ENCODE measurements at regions not wholly inside any gene's neighbourhood (a gene's known extent, or its start where the extent isn't known, plus 50 kb on each side); places are given as distances from the start of the nearest gene placed in this dataset.

DNA sequence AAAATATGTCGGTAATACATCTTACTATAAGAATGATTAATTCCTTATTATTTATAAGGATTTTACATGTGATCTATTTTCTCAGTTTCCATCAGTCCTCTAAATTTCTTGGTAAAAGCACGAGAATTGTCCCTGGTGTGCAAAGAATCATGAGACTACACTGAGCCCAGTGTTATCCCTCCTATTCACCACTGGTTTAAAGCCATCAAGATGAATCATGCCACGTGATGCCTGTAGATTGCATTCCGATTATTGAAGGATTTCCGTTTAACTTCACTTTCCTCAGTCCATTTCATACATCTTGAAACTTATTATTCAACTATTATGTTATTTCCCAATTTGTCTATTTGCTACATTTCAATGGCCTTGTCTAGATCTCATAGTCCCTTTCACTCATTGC, 601.9 kb downstream of the GALC start:
- Histone ChIP-seq H3K9me1 (replicated peaks; ENCODE audit: control insufficient read depth, extremely low read depth, insufficient read depth, low read length) (no peaks in the 10 kb centered on the region), H3K4me3 (replicated peaks in 1 of 3; ENCODE audit: insufficient read depth in 1 of 3, low read depth in 1 of 3, low read length in 3 of 3) (no peak overlapping the region), H2AFZ (ENCODE audit: low read depth, low read length) (no peak overlapping the region), H3K4me1 (ENCODE audit: control insufficient read depth, extremely low read depth, insufficient read depth, low read length) (no peaks in the 10 kb centered on the region), H3K27me3 (ENCODE audit: control insufficient read depth in 2 of 2, insufficient read depth in 2 of 2, low read length in 2 of 2) (no peaks in the 10 kb centered on the region), H3K9ac (replicated peaks; ENCODE audit: extremely low read depth, insufficient read depth, low read length) (no peak overlapping the region), H3K4me2 (ENCODE audit: insufficient read depth, low read length) (no peak overlapping the region), H4K20me1 (replicated peaks; ENCODE audit: control insufficient read depth, extremely low read depth, insufficient read depth, low read length) (no peaks in the 10 kb centered on the region), H3K27ac (ENCODE audit: insufficient read depth, low read depth, low read length) (no peak overlapping the region), H3K79me2 (ENCODE audit: control insufficient read depth, insufficient read depth, low read length) (no peaks in the 10 kb centered on the region), H3K9me3 (replicated peaks; ENCODE audit: control insufficient read depth, insufficient read depth, low read length) (no peaks in the 10 kb centered on the region), H3K36me3 (ENCODE audit: control insufficient read depth in 2 of 2, extremely low read depth in 1 of 2, insufficient read depth in 2 of 2, low read length in 2 of 2) (no peaks in the 10 kb centered on the region)
- FAIRE-seq (no peak), DNase-seq (ENCODE audit: low read depth, low spot score) (no peak)
- intact Hi-C loops (cut with micrococcal nuclease) (no loop called here), dilution Hi-C loops (cut with MboI; ENCODE audit: extremely low pct_ligation_motif_present, low sequenced_read_pairs) (no loop called here)
- no TSS peak for BruUV-seq (replicated peaks)
- POLR2A ChIA-PET, result no interaction called here
- TF ChIP-seq FOS (IDR thresholded peaks at IDR 0.05; ENCODE audit: borderline replicate concordance, insufficient read depth, low read length) (no peak), JUN (IDR thresholded peaks at IDR 0.05; ENCODE audit: borderline replicate concordance, insufficient read depth, insufficient read length, low read depth) (no peak)
- TF ChIP-seq, protein P1, sequence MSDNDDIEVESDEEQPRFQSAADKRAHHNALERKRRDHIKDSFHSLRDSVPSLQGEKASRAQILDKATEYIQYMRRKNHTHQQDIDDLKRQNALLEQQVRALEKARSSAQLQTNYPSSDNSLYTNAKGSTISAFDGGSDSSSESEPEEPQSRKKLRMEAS (IDR thresholded peaks at IDR 0.05; ENCODE audit: insufficient read depth, insufficient read length), result no peak
- CTCF ChIA-PET, result no interaction called here

DNA sequence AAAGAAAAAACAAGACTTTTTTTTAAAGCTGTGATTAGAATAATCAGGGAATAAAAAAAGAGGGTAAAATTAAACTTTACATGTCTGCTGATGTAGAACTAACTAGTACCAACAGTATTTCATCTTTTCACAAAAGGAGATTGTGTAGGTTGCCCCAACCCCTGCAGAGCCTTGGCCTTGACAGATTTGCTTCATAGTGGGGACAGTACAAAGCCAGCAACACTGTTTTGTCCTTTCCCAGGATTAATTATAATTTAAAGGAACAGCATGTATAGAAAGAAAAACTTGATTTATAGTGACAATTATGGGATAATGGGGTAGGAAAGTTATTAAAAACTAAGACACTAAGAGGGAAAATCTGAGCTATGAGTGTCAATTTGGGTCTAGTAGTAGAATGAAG, 604.0 kb downstream of the GALC start:
- Histone ChIP-seq H3K27ac (ENCODE audit: insufficient read depth, low read depth, low read length) (no peak overlapping the region), H3K9ac (replicated peaks; ENCODE audit: extremely low read depth, insufficient read depth, low read length) (no peak overlapping the region), H3K4me1 (ENCODE audit: control insufficient read depth, extremely low read depth, insufficient read depth, low read length) (no peaks in the 10 kb centered on the region), H2AFZ (ENCODE audit: low read depth, low read length) (no peak overlapping the region), H3K4me3 (replicated peaks in 1 of 3; ENCODE audit: insufficient read depth in 1 of 3, low read depth in 1 of 3, low read length in 3 of 3) (no peak overlapping the region), H3K9me1 (replicated peaks; ENCODE audit: control insufficient read depth, extremely low read depth, insufficient read depth, low read length) (no peaks in the 10 kb centered on the region), H4K20me1 (replicated peaks; ENCODE audit: control insufficient read depth, extremely low read depth, insufficient read depth, low read length) (no peaks in the 10 kb centered on the region), H3K9me3 (replicated peaks; ENCODE audit: control insufficient read depth, insufficient read depth, low read length) (no peaks in the 10 kb centered on the region), H3K36me3 (ENCODE audit: control insufficient read depth in 2 of 2, extremely low read depth in 1 of 2, insufficient read depth in 2 of 2, low read length in 2 of 2) (no peaks in the 10 kb centered on the region), H3K4me2 (ENCODE audit: insufficient read depth, low read length) (no peak overlapping the region), H3K27me3 (ENCODE audit: control insufficient read depth in 2 of 2, insufficient read depth in 2 of 2, low read length in 2 of 2) (no peaks in the 10 kb centered on the region), H3K79me2 (ENCODE audit: control insufficient read depth, insufficient read depth, low read length) (no peaks in the 10 kb centered on the region)
- intact Hi-C loops (cut with micrococcal nuclease), result no loop called here
- BruUV-seq (replicated peaks), result no TSS peak
- TF ChIP-seq EZH2 (IDR thresholded peaks at IDR 0.05; ENCODE audit: borderline replicate concordance, low read depth, low read length, severe bottlenecking), result no peak
- TF ChIP-seq POLR2A (IDR thresholded peaks at IDR 0.05; ENCODE audit: low read depth, low read length), result no peak
- TF ChIP-seq, protein P1 (IDR thresholded peaks at IDR 0.05; ENCODE audit: insufficient read depth, insufficient read length), result no peak
- TF ChIP-seq, protein P2, sequence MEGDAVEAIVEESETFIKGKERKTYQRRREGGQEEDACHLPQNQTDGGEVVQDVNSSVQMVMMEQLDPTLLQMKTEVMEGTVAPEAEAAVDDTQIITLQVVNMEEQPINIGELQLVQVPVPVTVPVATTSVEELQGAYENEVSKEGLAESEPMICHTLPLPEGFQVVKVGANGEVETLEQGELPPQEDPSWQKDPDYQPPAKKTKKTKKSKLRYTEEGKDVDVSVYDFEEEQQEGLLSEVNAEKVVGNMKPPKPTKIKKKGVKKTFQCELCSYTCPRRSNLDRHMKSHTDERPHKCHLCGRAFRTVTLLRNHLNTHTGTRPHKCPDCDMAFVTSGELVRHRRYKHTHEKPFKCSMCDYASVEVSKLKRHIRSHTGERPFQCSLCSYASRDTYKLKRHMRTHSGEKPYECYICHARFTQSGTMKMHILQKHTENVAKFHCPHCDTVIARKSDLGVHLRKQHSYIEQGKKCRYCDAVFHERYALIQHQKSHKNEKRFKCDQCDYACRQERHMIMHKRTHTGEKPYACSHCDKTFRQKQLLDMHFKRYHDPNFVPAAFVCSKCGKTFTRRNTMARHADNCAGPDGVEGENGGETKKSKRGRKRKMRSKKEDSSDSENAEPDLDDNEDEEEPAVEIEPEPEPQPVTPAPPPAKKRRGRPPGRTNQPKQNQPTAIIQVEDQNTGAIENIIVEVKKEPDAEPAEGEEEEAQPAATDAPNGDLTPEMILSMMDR (IDR thresholded peaks at IDR 0.05; ENCODE audit: extremely low read depth in 1 of 2, insufficient read depth in 1 of 2, low read depth in 1 of 2, low read length in 2 of 2), result no peak
- TF ChIP-seq MYC (IDR thresholded peaks at IDR 0.05; ENCODE audit: low read depth, low read length), result no peak
- no peak for TF ChIP-seq JUN (IDR thresholded peaks at IDR 0.05; ENCODE audit: borderline replicate concordance, insufficient read depth, insufficient read length, low read depth)
- TF ChIP-seq FOS (IDR thresholded peaks at IDR 0.05; ENCODE audit: borderline replicate concordance, insufficient read depth, low read length), result no peak
- TF ChIP-seq GATA2 (IDR thresholded peaks at IDR 0.05; ENCODE audit: insufficient read depth, insufficient read length, low read depth, low read length), result no peak
- dilution Hi-C loops (cut with MboI; ENCODE audit: extremely low pct_ligation_motif_present, low sequenced_read_pairs), result no loop called here
- no peak for DNase-seq (ENCODE audit: low read depth, low spot score)
- POLR2A ChIA-PET, result no interaction called here
- CTCF ChIA-PET, result no interaction called here
- no peak for FAIRE-seq
